Natural killer cell (primary cell): ENCODE measurements at regions not wholly inside any gene's neighbourhood (a gene's known extent, or its start where the extent isn't known, plus 50 kb on each side); places are given as distances from the start of the nearest gene placed in this dataset.

Source experiments
- ATAC-seq, 3 donors: fragments of 150-1000 bp in 2 of 3; fragments of 200-7000 bp in 1 of 3; cut with Tn5 transposase; 1 replicate in 1 of 3; 2 replicates in 2 of 3; pipeline ENCODE4 v1.10.0; 2021; ENCODE audit warnings: mild to moderate bottlenecking in 2 of 3, moderate library complexity in 2 of 3
- DNase-seq, 2 donors: peaks; one replicate each; pipeline versions ENCODE4 v3.0.0 to v3.0.0-alpha.2; 2013 to 2021; ENCODE audit warnings: mixed read lengths in 1 of 2
- H3K27ac ChIP-seq: one replicate; pipeline ENCODE4 v1.5.1; 2013; ENCODE audit warnings: mild to moderate bottlenecking, low read length
- H3K27me3 ChIP-seq: one replicate; pipeline ENCODE4 v1.6.1; 2013; ENCODE audit warnings: low read length; ENCODE audit not compliant: control insufficient read depth, insufficient read depth
- H3K36me3 ChIP-seq: one replicate; pipeline ENCODE4 v1.6.1; 2013; ENCODE audit warnings: low read length; ENCODE audit not compliant: control insufficient read depth, insufficient read depth
- H3K4me1 ChIP-seq: one replicate; pipeline ENCODE4 v1.6.1; 2013; ENCODE audit warnings: low read length; ENCODE audit not compliant: control insufficient read depth, insufficient read depth
- H3K4me3 ChIP-seq: one replicate; pipeline ENCODE4 v1.5.1; 2013; ENCODE audit warnings: low read length
- H3K9me3 ChIP-seq: one replicate; pipeline ENCODE4 v1.6.1; 2013; ENCODE audit warnings: low read length; ENCODE audit not compliant: control insufficient read depth, insufficient read depth
- H3K27ac Mint-ChIP-seq, 2 donors: one replicate each; pipeline ENCODE4 v1.8.0; 2022; ENCODE audit warnings: mild to moderate bottlenecking in 2 of 2, mixed read lengths in 2 of 2, moderate library complexity in 1 of 2
- H3K27me3 Mint-ChIP-seq, 2 donors: one replicate each; pipeline ENCODE4 v1.8.0; 2022; ENCODE audit warnings: low read depth in 2 of 2, mixed read lengths in 2 of 2
- H3K36me3 Mint-ChIP-seq: one replicate; pipeline ENCODE4 v1.8.0; 2022; ENCODE audit warnings: mixed read lengths
- H3K4me1 Mint-ChIP-seq, 2 donors: one replicate each; pipeline ENCODE4 v1.8.0; 2022; ENCODE audit warnings: mixed read lengths in 2 of 2
- H3K4me3 Mint-ChIP-seq: one replicate; pipeline ENCODE4 v1.8.0; 2022; ENCODE audit warnings: mild to moderate bottlenecking, moderate library complexity, mixed read lengths
- H3K9me3 Mint-ChIP-seq, 2 donors: one replicate each; pipeline ENCODE4 v1.8.0; 2022; ENCODE audit warnings: mixed read lengths in 2 of 2
- WGBS: methylation state at CpG from one replicate; pipeline ENCODE4 v1.1.7; 2013; ENCODE audit warnings: missing lambda C conversion rate; ENCODE audit not compliant: insufficient coverage; 5-methylcytosine and 5-hydroxymethylcytosine counted together
- intact Hi-C: fragments of 100-400 bp; cut with micrococcal nuclease; formaldehyde crosslinking; loops from one replicate; pipeline ENCODE4 v1.14.2; 2022
- TF ChIP-seq, protein P1 (sequence below): fragments of 200-600 bp; IDR thresholded peaks from one replicate; pipeline ENCODE4 v1.8.0; 2022; ENCODE audit warnings: antibody characterized with exemption

- Histone ChIP-seq H3K9me3 (no peaks in the 10 kb centered on the region), H3K27me3 (no peaks in the 10 kb centered on the region), H3K36me3 (no peaks in the 10 kb centered on the region), H3K4me3 (no peak overlapping the region), H3K27ac (no peak overlapping the region), H3K4me1 (no peaks in the 10 kb centered on the region)
- ATAC-seq = no peak
- no peaks in the 10 kb centered on the region for H3K36me3 Mint-ChIP-seq
- intact Hi-C loops = no loop called here
- TF ChIP-seq, protein P1, sequence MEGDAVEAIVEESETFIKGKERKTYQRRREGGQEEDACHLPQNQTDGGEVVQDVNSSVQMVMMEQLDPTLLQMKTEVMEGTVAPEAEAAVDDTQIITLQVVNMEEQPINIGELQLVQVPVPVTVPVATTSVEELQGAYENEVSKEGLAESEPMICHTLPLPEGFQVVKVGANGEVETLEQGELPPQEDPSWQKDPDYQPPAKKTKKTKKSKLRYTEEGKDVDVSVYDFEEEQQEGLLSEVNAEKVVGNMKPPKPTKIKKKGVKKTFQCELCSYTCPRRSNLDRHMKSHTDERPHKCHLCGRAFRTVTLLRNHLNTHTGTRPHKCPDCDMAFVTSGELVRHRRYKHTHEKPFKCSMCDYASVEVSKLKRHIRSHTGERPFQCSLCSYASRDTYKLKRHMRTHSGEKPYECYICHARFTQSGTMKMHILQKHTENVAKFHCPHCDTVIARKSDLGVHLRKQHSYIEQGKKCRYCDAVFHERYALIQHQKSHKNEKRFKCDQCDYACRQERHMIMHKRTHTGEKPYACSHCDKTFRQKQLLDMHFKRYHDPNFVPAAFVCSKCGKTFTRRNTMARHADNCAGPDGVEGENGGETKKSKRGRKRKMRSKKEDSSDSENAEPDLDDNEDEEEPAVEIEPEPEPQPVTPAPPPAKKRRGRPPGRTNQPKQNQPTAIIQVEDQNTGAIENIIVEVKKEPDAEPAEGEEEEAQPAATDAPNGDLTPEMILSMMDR = no peak
- H3K9me3 Mint-ChIP-seq = no peaks in the 10 kb centered on the region
- H3K27ac Mint-ChIP-seq = no peak overlapping the region
- no peak overlapping the region for H3K4me3 Mint-ChIP-seq
- peaks cover 0 to 4% of the 10 kb centered on the region in 2 donors for H3K4me1 Mint-ChIP-seq
- DNase-seq = no peak
- H3K27me3 Mint-ChIP-seq = no peaks in the 10 kb centered on the region
- no CpG with 5 or more reads among the region's 1 CpG for WGBS
Observed at GRCh38 chr5:67454957-67455561, 258.5 kb upstream of the CD180 start.

GRCh38 chr5:67453111-67453905 lies 256.7 kb upstream of the CD180 start:
- Mint-ChIP-seq H3K9me3 (no peaks in the 10 kb centered on the region), H3K27ac (no peak overlapping the region), H3K36me3 (no peaks in the 10 kb centered on the region), H3K4me3 (no peak overlapping the region), H3K27me3 (no peaks in the 10 kb centered on the region), H3K4me1 (peaks cover 0 to 4% of the 10 kb centered on the region in 2 donors)
- Histone ChIP-seq H3K27ac (no peak overlapping the region), H3K4me3 (no peak overlapping the region), H3K9me3 (no peaks in the 10 kb centered on the region), H3K27me3 (no peaks in the 10 kb centered on the region), H3K4me1 (no peaks in the 10 kb centered on the region), H3K36me3 (no peaks in the 10 kb centered on the region)
- TF ChIP-seq, protein P1 = no peak
- WGBS = 91% methylated on average over 3 of the region's 4 CpGs
- ATAC-seq (no peak), DNase-seq (no peak)
- intact Hi-C loops = no loop called here

GRCh38 chr5:67451640-67452279 lies 255.2 kb upstream of the CD180 start:
- Histone ChIP-seq H3K27me3 (no peaks in the 10 kb centered on the region), H3K27ac (no peak overlapping the region), H3K4me3 (no peak overlapping the region), H3K9me3 (no peaks in the 10 kb centered on the region), H3K36me3 (no peaks in the 10 kb centered on the region), H3K4me1 (no peaks in the 10 kb centered on the region)
- Mint-ChIP-seq H3K27ac (no peak overlapping the region), H3K9me3 (peaks cover 2 to 3% of the 10 kb centered on the region in 2 donors), H3K4me3 (no peak overlapping the region), H3K36me3 (no peaks in the 10 kb centered on the region), H3K4me1 (peaks cover 0 to 9% of the 10 kb centered on the region in 2 donors), H3K27me3 (peaks cover 0 to 4% of the 10 kb centered on the region in 2 donors)
- WGBS = 83% methylated on average over 3 of the region's 3 CpGs
- DNase-seq = no peak
- TF ChIP-seq, protein P1 = no peak
- no peak for ATAC-seq
- intact Hi-C loops = no loop called here
